ENCODE measurements at regions not wholly inside any gene's neighbourhood (a gene's known extent, or its start where the extent isn't known, plus 50 kb on each side); places are given as distances from the start of the nearest gene placed in this dataset.

- no peak overlapping the region for H3K27ac Mint-ChIP-seq
- no peaks in the 10 kb centered on the region for H3K27me3 Mint-ChIP-seq
- peaks cover 5% of the 10 kb centered on the region for H3K9me3 Mint-ChIP-seq (ENCODE audit: low read depth)
- no peak overlapping the region for H3K4me3 Mint-ChIP-seq (ENCODE audit: low read depth)
- peaks cover 6% of the 10 kb centered on the region for H3K4me1 Mint-ChIP-seq (ENCODE audit: low read depth)
- TF ChIP-seq CTCF (IDR thresholded peaks at IDR 0.05; ENCODE audit: unreplicated experiment), result no peak
- no peak for DNase-seq (ENCODE audit: low spot score, unreplicated experiment)
- no peaks in the 10 kb centered on the region for H3K36me3 Mint-ChIP-seq (ENCODE audit: insufficient read depth)
Measured at GRCh38 chr2:228697456-228697855, 516.0 kb upstream of the SPHKAP start.

- H3K36me3 Mint-ChIP-seq (ENCODE audit: insufficient read depth), result no peaks in the 10 kb centered on the region
- no peak overlapping the region for H3K4me3 Mint-ChIP-seq (ENCODE audit: low read depth)
- H3K27me3 Mint-ChIP-seq, result peaks cover 8% of the 10 kb centered on the region
- H3K27ac Mint-ChIP-seq, result no peak overlapping the region
- H3K9me3 Mint-ChIP-seq (ENCODE audit: low read depth), result peaks cover 5% of the 10 kb centered on the region
- DNase-seq (ENCODE audit: low spot score, unreplicated experiment), result no peak
- H3K4me1 Mint-ChIP-seq (ENCODE audit: low read depth), result no peaks in the 10 kb centered on the region
- TF ChIP-seq CTCF (IDR thresholded peaks at IDR 0.05; ENCODE audit: unreplicated experiment), result no peak
Measured at GRCh38 chr2:228690681-228691080, 509.2 kb upstream of the SPHKAP start.

- H3K27ac Mint-ChIP-seq, result no peak overlapping the region
- H3K4me3 Mint-ChIP-seq (ENCODE audit: low read depth), result no peak overlapping the region
- DNase-seq (ENCODE audit: low spot score, unreplicated experiment), result peak; percentile 44
- H3K9me3 Mint-ChIP-seq (ENCODE audit: low read depth), result no peaks in the 10 kb centered on the region
- peak; percentile 68 for TF ChIP-seq CTCF (IDR thresholded peaks at IDR 0.05; ENCODE audit: unreplicated experiment)
- H3K27me3 Mint-ChIP-seq, result peaks cover 8% of the 10 kb centered on the region
- no peaks in the 10 kb centered on the region for H3K36me3 Mint-ChIP-seq (ENCODE audit: insufficient read depth)
- H3K4me1 Mint-ChIP-seq (ENCODE audit: low read depth), result no peaks in the 10 kb centered on the region
Measured at GRCh38 chr2:228689053-228689452, 507.6 kb upstream of the SPHKAP start.

GRCh38 chr2:228688007-228688645 lies 506.6 kb upstream of the SPHKAP start:
- Mint-ChIP-seq H3K36me3 (ENCODE audit: insufficient read depth) (no peaks in the 10 kb centered on the region), H3K4me3 (ENCODE audit: low read depth) (no peak overlapping the region), H3K9me3 (ENCODE audit: low read depth) (no peaks in the 10 kb centered on the region), H3K27ac (no peak overlapping the region), H3K4me1 (ENCODE audit: low read depth) (no peaks in the 10 kb centered on the region), H3K27me3 (peaks cover 12% of the 10 kb centered on the region)
- no peak for TF ChIP-seq CTCF (IDR thresholded peaks at IDR 0.05; ENCODE audit: unreplicated experiment)
- DNase-seq (ENCODE audit: low spot score, unreplicated experiment), result no peak

GRCh38 chr2:228681979-228682378 lies 500.5 kb upstream of the SPHKAP start:
- Mint-ChIP-seq H3K36me3 (ENCODE audit: insufficient read depth) (no peaks in the 10 kb centered on the region), H3K4me3 (ENCODE audit: low read depth) (no peak overlapping the region), H3K9me3 (ENCODE audit: low read depth) (no peaks in the 10 kb centered on the region), H3K27me3 (peaks cover 12% of the 10 kb centered on the region), H3K27ac (no peak overlapping the region), H3K4me1 (ENCODE audit: low read depth) (no peaks in the 10 kb centered on the region)
- TF ChIP-seq CTCF (IDR thresholded peaks at IDR 0.05; ENCODE audit: unreplicated experiment), result no peak
- no peak for DNase-seq (ENCODE audit: low spot score, unreplicated experiment)

All from progenitor cell of endocrine pancreas (in vitro differentiated cells).